ENCODE measurements at regions not wholly inside any gene's neighbourhood (a gene's known extent, or its start where the extent isn't known, plus 50 kb on each side); places are given as distances from the start of the nearest gene placed in this dataset.
A peak's percentile ranks its signal among the peaks of the same experiment; 100 is the strongest.

GRCh38 chr4:123661080-123661737 is 264.6 kb downstream of the SPRY1 start:
- TF ChIP-seq CTCF (IDR thresholded peaks at IDR 0.05) = peak; percentile 80
- TF ChIP-seq ZFX (IDR thresholded peaks at IDR 0.05; ENCODE audit: borderline replicate concordance) = no peak

Measured in 22Rv1 (cell line).